ENCODE measurements at regions not wholly inside any gene's neighbourhood (a gene's known extent, or its start where the extent isn't known, plus 50 kb on each side); places are given as distances from the start of the nearest gene placed in this dataset.
A peak's percentile ranks its signal among the peaks of the same experiment; 100 is the strongest.

GRCh38 chr17:6279659-6280058, 155.3 kb downstream of the AIPL1 start:
- Histone ChIP-seq H2AFZ (ENCODE audit: low read depth, low read length) (no peak overlapping the region), H3K79me2 (ENCODE audit: control insufficient read depth, insufficient read depth, low read length) (no peaks in the 10 kb centered on the region), H3K4me3 (replicated peaks in 1 of 3; ENCODE audit: insufficient read depth in 1 of 3, low read depth in 1 of 3, low read length in 3 of 3) (no peak overlapping the region), H3K27me3 (ENCODE audit: control insufficient read depth in 2 of 2, insufficient read depth in 2 of 2, low read length in 2 of 2) (peaks cover 0 to 2% of the 10 kb centered on the region in 2 experiments), H3K9me3 (replicated peaks; ENCODE audit: control insufficient read depth, insufficient read depth, low read length) (no peaks in the 10 kb centered on the region), H4K20me1 (replicated peaks; ENCODE audit: control insufficient read depth, extremely low read depth, insufficient read depth, low read length) (no peaks in the 10 kb centered on the region), H3K9me1 (replicated peaks; ENCODE audit: control insufficient read depth, extremely low read depth, insufficient read depth, low read length) (no peaks in the 10 kb centered on the region), H3K36me3 (ENCODE audit: control insufficient read depth in 2 of 2, extremely low read depth in 1 of 2, insufficient read depth in 2 of 2, low read length in 2 of 2) (no peaks in the 10 kb centered on the region), H3K4me1 (ENCODE audit: control insufficient read depth, extremely low read depth, insufficient read depth, low read length) (no peaks in the 10 kb centered on the region), H3K9ac (replicated peaks; ENCODE audit: extremely low read depth, insufficient read depth, low read length) (no peak overlapping the region), H3K27ac (ENCODE audit: insufficient read depth, low read depth, low read length) (no peak overlapping the region), H3K4me2 (ENCODE audit: insufficient read depth, low read length) (no peak overlapping the region)
- ChIA-PET POLR2A (no interaction called here), CTCF (interaction anchor here (0.7 to 1.3 kb wide), 6 partner anchors 10 to 688 kb away, joined by 3 to 6 read pairs (median 3); no protein-coding TSS in a partner anchor)
- DNase-seq (ENCODE audit: low read depth, low spot score) = peak; percentile 28
- no peak for FAIRE-seq
- dilution Hi-C loops (cut with MboI; ENCODE audit: extremely low pct_ligation_motif_present, low sequenced_read_pairs) = no loop called here
- TF ChIP-seq GATA2 (IDR thresholded peaks at IDR 0.05; ENCODE audit: insufficient read depth, insufficient read length, low read depth, low read length) (no peak), EZH2 (IDR thresholded peaks at IDR 0.05; ENCODE audit: borderline replicate concordance, low read depth, low read length, severe bottlenecking) (no peak), POLR2A (IDR thresholded peaks at IDR 0.05; ENCODE audit: low read depth, low read length) (no peak), MYC (IDR thresholded peaks at IDR 0.05; ENCODE audit: low read depth, low read length) (no peak), POLR2AphosphoS5 (IDR thresholded peaks at IDR 0.05; ENCODE audit: insufficient read depth, low read depth, low read length) (no peak), FOS (IDR thresholded peaks at IDR 0.05; ENCODE audit: borderline replicate concordance, insufficient read depth, low read length) (no peak), MAX (IDR thresholded peaks at IDR 0.05; ENCODE audit: insufficient read depth, insufficient read length) (no peak), CTCF (IDR thresholded peaks at IDR 0.05; ENCODE audit: extremely low read depth in 1 of 2, insufficient read depth in 1 of 2, low read depth in 1 of 2, low read length in 2 of 2) (no peak), JUN (IDR thresholded peaks at IDR 0.05; ENCODE audit: borderline replicate concordance, insufficient read depth, insufficient read length, low read depth) (no peak)
- BruUV-seq (replicated peaks) = no TSS peak
- intact Hi-C loops (cut with micrococcal nuclease) = no loop called here
